GM21526 (cell line): ENCODE measurements at regions not wholly inside any gene's neighbourhood (a gene's known extent, or its start where the extent isn't known, plus 50 kb on each side); places are given as distances from the start of the nearest gene placed in this dataset.
"Not testable (repeated sequence)": the region's sequence is repeated elsewhere in the genome, so short reads cannot be mapped to it uniquely, and the experiment has no call there.

Source experiments
- ATAC-seq: cut with Tn5 transposase; IDR thresholded peaks from one replicate; pipeline ENCODE4 v1.9.1; 2021; ENCODE audit warnings: moderate library complexity; ENCODE audit not compliant: unreplicated experiment, low FRiP score

GRCh38 chrX:137646472-137646871 is 80.5 kb downstream of the ZIC3 start:
- ATAC-seq, result no peak

GRCh38 chrX:137651647-137652046 is 85.7 kb downstream of the ZIC3 start:
- no peak for ATAC-seq

- ATAC-seq, result no peak
These were observed 86.2 kb downstream of the ZIC3 start for GRCh38 chrX:137652086-137652485.

- ATAC-seq, result no peak
These were observed 88.6 kb downstream of the ZIC3 start for GRCh38 chrX:137654481-137654880.

GRCh38 chrX:137667776-137668175 is 101.8 kb downstream of the ZIC3 start:
- ATAC-seq, result no peak

GRCh38 chrX:137684591-137684990 is 118.7 kb downstream of the ZIC3 start:
- ATAC-seq, result no peak

- ATAC-seq, result no peak
These were observed 129.5 kb downstream of the ZIC3 start for GRCh38 chrX:137695417-137695816.

GRCh38 chrX:137707348-137707747 is 141.4 kb downstream of the ZIC3 start:
- no peak for ATAC-seq

- ATAC-seq, result no peak
These were observed 176.9 kb downstream of the ZIC3 start for GRCh38 chrX:137742846-137743245.

- ATAC-seq, result no peak
These were observed 177.5 kb downstream of the ZIC3 start for GRCh38 chrX:137743414-137743813.

GRCh38 chrX:137746289-137746688 is 180.4 kb downstream of the ZIC3 start:
- ATAC-seq, result no peak

GRCh38 chrX:137747244-137748043 is 181.5 kb downstream of the ZIC3 start:
- no peak for ATAC-seq

GRCh38 chrX:137748827-137749226 is 182.9 kb downstream of the ZIC3 start:
- ATAC-seq, result no peak

GRCh38 chrX:137749246-137749645 is 183.3 kb downstream of the ZIC3 start:
- no peak for ATAC-seq

GRCh38 chrX:137771537-137771936 is 205.6 kb downstream of the ZIC3 start:
- no peak for ATAC-seq

- no peak for ATAC-seq
These were observed 226.3 kb downstream of the ZIC3 start for GRCh38 chrX:137792214-137792613.

- ATAC-seq, result not testable (repeated sequence)
These were observed 232.0 kb downstream of the ZIC3 start for GRCh38 chrX:137797926-137798325.

GRCh38 chrX:137823257-137823656 is 257.3 kb downstream of the ZIC3 start:
- ATAC-seq, result no peak

- ATAC-seq, result no peak
These were observed 281.4 kb downstream of the ZIC3 start for GRCh38 chrX:137847376-137847775.

- no peak for ATAC-seq
These were observed 282.5 kb downstream of the ZIC3 start for GRCh38 chrX:137848266-137848905.

- no peak for ATAC-seq
These were observed 286.6 kb downstream of the ZIC3 start for GRCh38 chrX:137852502-137852901.

GRCh38 chrX:137855490-137855889 is 289.6 kb downstream of the ZIC3 start:
- no peak for ATAC-seq
